Keratinocyte (primary cell): ENCODE measurements at regions not wholly inside any gene's neighbourhood (a gene's known extent, or its start where the extent isn't known, plus 50 kb on each side); places are given as distances from the start of the nearest gene placed in this dataset.

Source experiments
- CTCF ChIP-seq, 3 experiments: IDR thresholded peaks in 1 of 3; conservative IDR thresholded peaks in 1 of 3; optimal IDR thresholded peaks in 1 of 3; 2 replicates in 2 of 3; 3 replicates in 1 of 3; pipeline versions ENCODE3 to v1.5.1; 2011; ENCODE audit warnings: low read length in 3 of 3, mild to moderate bottlenecking in 3 of 3, moderate library complexity in 2 of 3, control low read depth in 1 of 3, inconsistent platforms in 1 of 3; ENCODE audit not compliant: insufficient read depth in 2 of 3; ENCODE audit errors: extremely low read depth in 1 of 3
- EZH2 ChIP-seq: IDR thresholded peaks from one replicate; pipeline ENCODE4 v1.6.1; 2012; ENCODE audit warnings: inconsistent platforms, mild to moderate bottlenecking, low read length, moderate library complexity

DNA sequence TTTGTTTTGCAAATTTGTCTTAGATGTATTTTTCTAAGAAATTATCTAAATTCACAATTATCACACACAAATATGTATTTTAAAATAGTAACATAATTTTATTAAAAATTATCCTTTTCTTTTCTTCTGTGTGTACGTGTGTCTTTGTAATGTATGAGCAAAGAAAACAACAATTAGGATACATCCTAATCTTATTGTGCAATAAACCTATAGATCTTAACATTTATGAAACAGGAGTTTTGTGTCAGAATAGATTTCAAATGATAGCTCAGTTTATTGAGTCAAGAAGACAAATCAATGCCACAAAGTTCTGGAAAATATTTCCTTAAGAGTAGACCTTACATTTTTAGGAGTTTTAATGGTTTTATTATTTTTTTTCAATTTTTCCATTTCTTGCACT is 212.2 kb downstream of the KCNJ3 start:
- TF ChIP-seq EZH2 (no peak), CTCF (optimal IDR thresholded peaks at IDR 0.05 in 1 of 3, IDR thresholded peaks at IDR 0.05 in 1 of 3, conservative IDR thresholded peaks at IDR 0.05 in 1 of 3; ENCODE audit: extremely low read depth in 1 of 3, insufficient read depth in 2 of 3, low read length in 3 of 3) (no peak)
